Adrenal gland (tissue), 5 donors: ENCODE measurements at regions not wholly inside any gene's neighbourhood (a gene's known extent, or its start where the extent isn't known, plus 50 kb on each side); places are given as distances from the start of the nearest gene placed in this dataset.

Experiments
- POLR2A ChIP-seq, 2 donors: fragments of 450-650 bp; IDR thresholded peaks; one replicate each; pipeline ENCODE4 v1.6.1; 2017; ENCODE audit warnings: antibody characterized with exemption in 2 of 2, mild to moderate bottlenecking in 2 of 2, moderate library complexity in 1 of 2
- TF ChIP-seq, protein P1 (sequence below), 6 experiments: fragments of 450-650 bp in 4 of 6; fragments of 200-600 bp in 2 of 6; sonication (generic) in 1 of 6; IDR thresholded peaks; 1 replicate in 5 of 6; 2 replicates in 1 of 6; pipeline versions ENCODE4 v1.5.1 to v1.8.0; 2016 to 2021; ENCODE audit warnings: antibody characterized with exemption in 6 of 6, mild to moderate bottlenecking in 2 of 6, moderate library complexity in 1 of 6
- donor health status: DM: no; HTN: no; CAD: no.

DNA sequence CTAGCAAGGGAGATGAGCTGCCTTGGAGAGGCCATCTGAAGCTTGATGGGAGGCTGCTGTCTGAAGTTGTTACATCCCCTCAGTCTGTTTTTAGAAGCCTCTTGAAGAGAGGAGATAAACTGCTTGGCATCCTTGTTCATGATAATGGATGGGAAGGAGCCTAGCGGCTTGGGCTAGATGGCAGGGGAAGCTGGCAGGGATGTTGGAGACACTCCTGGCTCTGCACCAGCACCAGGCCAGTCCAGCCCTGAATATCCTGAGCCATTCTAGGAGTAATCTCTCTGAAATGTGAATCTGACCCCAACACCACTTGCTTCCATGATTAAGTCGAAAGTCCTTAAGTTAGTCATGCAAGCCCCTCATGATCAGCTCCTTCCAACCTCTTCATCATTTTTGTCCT is 310.5 kb downstream of the NSG2 start:
- TF ChIP-seq, protein P1, sequence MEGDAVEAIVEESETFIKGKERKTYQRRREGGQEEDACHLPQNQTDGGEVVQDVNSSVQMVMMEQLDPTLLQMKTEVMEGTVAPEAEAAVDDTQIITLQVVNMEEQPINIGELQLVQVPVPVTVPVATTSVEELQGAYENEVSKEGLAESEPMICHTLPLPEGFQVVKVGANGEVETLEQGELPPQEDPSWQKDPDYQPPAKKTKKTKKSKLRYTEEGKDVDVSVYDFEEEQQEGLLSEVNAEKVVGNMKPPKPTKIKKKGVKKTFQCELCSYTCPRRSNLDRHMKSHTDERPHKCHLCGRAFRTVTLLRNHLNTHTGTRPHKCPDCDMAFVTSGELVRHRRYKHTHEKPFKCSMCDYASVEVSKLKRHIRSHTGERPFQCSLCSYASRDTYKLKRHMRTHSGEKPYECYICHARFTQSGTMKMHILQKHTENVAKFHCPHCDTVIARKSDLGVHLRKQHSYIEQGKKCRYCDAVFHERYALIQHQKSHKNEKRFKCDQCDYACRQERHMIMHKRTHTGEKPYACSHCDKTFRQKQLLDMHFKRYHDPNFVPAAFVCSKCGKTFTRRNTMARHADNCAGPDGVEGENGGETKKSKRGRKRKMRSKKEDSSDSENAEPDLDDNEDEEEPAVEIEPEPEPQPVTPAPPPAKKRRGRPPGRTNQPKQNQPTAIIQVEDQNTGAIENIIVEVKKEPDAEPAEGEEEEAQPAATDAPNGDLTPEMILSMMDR (IDR thresholded peaks at IDR 0.05) = no peak
- TF ChIP-seq POLR2A (IDR thresholded peaks at IDR 0.05) = no peak
